GM12878 (cell line): ENCODE measurements at regions not wholly inside any gene's neighbourhood (a gene's known extent, or its start where the extent isn't known, plus 50 kb on each side); places are given as distances from the start of the nearest gene placed in this dataset.
"Not testable (repeated sequence)": the region's sequence is repeated elsewhere in the genome, so short reads cannot be mapped to it uniquely, and the experiment has no call there.

Experiments
- ATAC-seq: fragments of 200-7000 bp; cut with Tn5 transposase; 3 replicates; pipeline ENCODE4 v1.9.1; 2020; ENCODE audit warnings: mild to moderate bottlenecking, moderate library complexity
- BruUV-seq: library from RNA; stranded (reverse); fragments of 400-500 nt; replicated peaks from 2 replicates; lab custom pipeline; 2021; lab: Mats Ljungman, UMichigan
- CTCF ChIA-PET: fragments of 300-600 bp; sonication (Branson Sonifier 250); formaldehyde crosslinking; extraction: SDS; loops from one replicate; lab custom pipeline; 2021; ENCODE audit warnings: inconsistent platforms; lab: Yijun Ruan, JAX
- POLR2A ChIA-PET: fragments of 350-600 bp; formaldehyde crosslinking; extraction: SDS; loops from one replicate; lab custom pipeline; 2021; ENCODE audit warnings: inconsistent platforms; lab: Charles Lee
- RAD21 ChIA-PET: fragments of 300-600 bp; sonication (Branson Sonifier 250); formaldehyde crosslinking; loops from one replicate; lab custom pipeline; 2023; ENCODE audit warnings: antibody characterized with exemption; ENCODE audit not compliant: unreplicated experiment; lab: Charles Lee
- SMC1A ChIA-PET: fragments of 300-600 bp; sonication (Branson Sonifier 250); formaldehyde crosslinking; loops from one replicate; lab custom pipeline; 2023; ENCODE audit not compliant: unreplicated experiment, uncharacterized antibody; lab: Charles Lee
- DNase-seq: peaks from one replicate; pipeline ENCODE4 v3.0.0-alpha.2; 2011; ENCODE audit warnings: low read depth, low spot score
- FAIRE-seq: peaks from 3 replicates; lab custom pipeline; 2011; peaks lifted over from hg19 to GRCh38; lab: Jason Lieb, UNC
- H2AFZ ChIP-seq: 2 replicates; pipeline ENCODE4 v1.6.0; 2011; ENCODE audit warnings: low read depth, low read length, control low read depth; ENCODE audit not compliant: control insufficient read depth
- H3K27ac ChIP-seq: 2 replicates; pipeline ENCODE4 v1.5.1; 2011; ENCODE audit warnings: control low read depth; ENCODE audit not compliant: control insufficient read depth, insufficient read depth
- H3K27me3 ChIP-seq, 2 experiments: replicated peaks in 1 of 2; 2 replicates each; pipeline versions ENCODE4 v1.6.0 to v1.6.1; 2011; ENCODE audit warnings: low read length in 1 of 2; ENCODE audit not compliant: control insufficient read depth in 2 of 2, insufficient read depth in 2 of 2
- H3K36me3 ChIP-seq, 2 experiments: 2 replicates each; pipeline ENCODE4 v1.5.1; 2011; ENCODE audit warnings: low read length in 1 of 2; ENCODE audit not compliant: control insufficient read depth in 2 of 2, insufficient read depth in 2 of 2
- H3K4me1 ChIP-seq: 2 replicates; pipeline ENCODE4 v1.6.1; 2011; ENCODE audit warnings: mild to moderate bottlenecking, low read length, moderate library complexity, mixed read lengths; ENCODE audit not compliant: control insufficient read depth, insufficient read depth
- H3K4me2 ChIP-seq: 2 replicates; pipeline ENCODE4 v1.6.0; 2011; ENCODE audit warnings: control low read depth; ENCODE audit not compliant: control insufficient read depth, insufficient read depth
- H3K4me3 ChIP-seq: fragments of 200-600 bp; sonication (generic); 2 replicates; pipeline ENCODE4 v1.5.1; 2016
- H3K79me2 ChIP-seq: 2 replicates; pipeline ENCODE4 v1.6.0; 2011; ENCODE audit warnings: low read length; ENCODE audit not compliant: control insufficient read depth, insufficient read depth
- H3K9ac ChIP-seq: 2 replicates; pipeline ENCODE4 v1.8.0; 2011; ENCODE audit warnings: low read length, control low read depth, mixed read lengths; ENCODE audit not compliant: control insufficient read depth, insufficient read depth
- H3K9me3 ChIP-seq: replicated peaks from 3 replicates; pipeline ENCODE4 v1.5.1; 2011; ENCODE audit warnings: mild to moderate bottlenecking, low read length; ENCODE audit not compliant: control insufficient read depth, insufficient read depth
- H4K20me1 ChIP-seq: 2 replicates; pipeline ENCODE4 v1.6.0; 2011; ENCODE audit not compliant: control insufficient read depth, insufficient read depth
- BCL3 ChIP-seq: IDR thresholded peaks from 2 replicates; pipeline ENCODE4 v1.6.1; 2011; ENCODE audit warnings: borderline replicate concordance, low read depth, mild to moderate bottlenecking, moderate library complexity, low read length; ENCODE audit not compliant: insufficient read depth, poor library complexity, severe bottlenecking
- CHD4 ChIP-seq: fragments of 200-600 bp; sonication (generic); IDR thresholded peaks from 2 replicates; pipeline ENCODE4 v1.6.1; 2016; ENCODE audit warnings: mild to moderate bottlenecking
- EP300 ChIP-seq, 2 experiments: fragments of 150-350 bp in 1 of 2; IDR thresholded peaks; 2 replicates each; pipeline ENCODE4 v1.6.1; 2011 to 2012; ENCODE audit warnings: low read depth in 2 of 2, low read length in 2 of 2, borderline replicate concordance in 1 of 2, improper control_type of control experiment in 1 of 2, inconsistent platforms in 1 of 2; ENCODE audit not compliant: control insufficient read depth in 1 of 2
- HDAC6 ChIP-seq: fragments of 200-600 bp; sonication (generic); IDR thresholded peaks from one replicate; pipeline ENCODE4 v1.8.0; 2017; ENCODE audit warnings: antibody characterized with exemption; ENCODE audit not compliant: unreplicated experiment
- JUNB ChIP-seq: IDR thresholded peaks from 2 replicates; pipeline ENCODE4 v1.6.1; 2016; ENCODE audit warnings: antibody characterized with exemption, mild to moderate bottlenecking
- NR2C1 ChIP-seq: fragments of 450-650 bp; IDR thresholded peaks from 2 replicates; pipeline ENCODE4 v1.6.1; 2017; ENCODE audit warnings: antibody characterized with exemption, mild to moderate bottlenecking, moderate library complexity
- WGBS: methylation state at CpG from one replicate; pipeline ENCODE4 v1.1.6; 2016; ENCODE audit warnings: low lambda C conversion rate; ENCODE audit not compliant: insufficient replicate concordance, insufficient coverage; ENCODE audit errors: missing lambda C conversion rate; 5-methylcytosine and 5-hydroxymethylcytosine counted together
- in situ Hi-C: fragments of 300-500 bp; cut with MboI; formaldehyde crosslinking; loops from 9 replicates; pipeline ENCODE4 v1.14.3; 2018; ENCODE audit warnings: mixed read lengths
- intact Hi-C: fragments of 100-400 bp; cut with micrococcal nuclease; formaldehyde crosslinking; loops from one replicate; pipeline ENCODE4 v1.14.2; 2022; ENCODE audit not compliant: unreplicated experiment
- TF ChIP-seq, protein P1 (sequence below): IDR thresholded peaks from 2 replicates; pipeline ENCODE4 v1.6.1; 2012; ENCODE audit warnings: low read depth, low read length, improper control_type of control experiment
- TF ChIP-seq, protein P2 (sequence below): fragments of 450-650 bp; IDR thresholded peaks from 2 replicates; pipeline ENCODE4 v1.6.1; 2017; ENCODE audit warnings: mild to moderate bottlenecking, low read depth, inconsistent platforms; ENCODE audit not compliant: poor library complexity, severe bottlenecking
- TF ChIP-seq, protein P3 (sequence below): fragments of 450-650 bp; IDR thresholded peaks from 2 replicates; pipeline ENCODE4 v1.6.1; 2017; ENCODE audit warnings: low read depth, mild to moderate bottlenecking, moderate library complexity

DNA sequence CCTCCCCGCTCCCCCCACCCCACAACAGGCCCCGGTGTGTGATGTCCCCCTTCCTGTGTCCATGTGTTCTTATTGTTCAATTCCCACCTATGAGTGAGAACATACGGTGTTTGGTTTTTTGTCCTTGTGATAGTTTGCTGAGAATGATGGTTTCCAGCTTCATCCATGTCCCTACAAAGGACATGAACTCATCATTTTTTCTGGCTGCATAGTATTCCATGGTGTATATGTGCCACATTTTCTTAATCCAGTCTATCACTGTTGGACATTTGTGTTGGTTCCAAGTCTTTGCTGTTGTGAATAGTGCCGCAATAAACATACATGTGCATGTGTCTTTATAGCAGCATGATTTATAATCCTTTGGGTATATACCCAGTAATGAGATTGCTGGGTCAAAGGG is 104.3 kb downstream of the MTPN start:
- DNase-seq, H3K27me3 ChIP-seq, CTCF ChIA-PET, H3K4me3 ChIP-seq, H3K79me2 ChIP-seq, POLR2A ChIA-PET, H3K9ac ChIP-seq, BruUV-seq, H3K36me3 ChIP-seq, H4K20me1 ChIP-seq, SMC1A ChIA-PET, H3K4me1 ChIP-seq, FAIRE-seq, in situ Hi-C loops, H3K4me2 ChIP-seq, H2AFZ ChIP-seq, H3K27ac ChIP-seq, H3K9me3 ChIP-seq, intact Hi-C loops, RAD21 ChIA-PET, ATAC-seq: not testable (repeated sequence)
- 52% methylated on average over 3 of the region's 4 CpGs for WGBS

- Histone ChIP-seq H3K9ac (no peak overlapping the region), H4K20me1 (no peaks in the 10 kb centered on the region), H3K9me3 (no peaks in the 10 kb centered on the region; the same call in 2 of the 3 replicates), H3K27me3 (no peaks in the 10 kb centered on the region), H3K4me1 (no peaks in the 10 kb centered on the region), H3K4me3 (no peak overlapping the region), H3K4me2 (no peak overlapping the region), H3K36me3 (no peaks in the 10 kb centered on the region), H2AFZ (no peak overlapping the region), H3K27ac (no peak overlapping the region), H3K79me2 (no peaks in the 10 kb centered on the region)
- CTCF ChIA-PET = no interaction called here
- no peak for FAIRE-seq
- POLR2A ChIA-PET = no interaction called here
- RAD21 ChIA-PET = no interaction called here
- no TSS peak for BruUV-seq
- no peak for DNase-seq
- intact Hi-C loops (no loop called here), in situ Hi-C loops (no loop called here)
- SMC1A ChIA-PET = no interaction called here
- WGBS = 8% methylated on average over 8 of the region's 8 CpGs
- no peak for ATAC-seq
- TF ChIP-seq BCL3 = no peak
- no peak for TF ChIP-seq JUNB
- TF ChIP-seq CHD4 = no peak
- TF ChIP-seq, protein P1, sequence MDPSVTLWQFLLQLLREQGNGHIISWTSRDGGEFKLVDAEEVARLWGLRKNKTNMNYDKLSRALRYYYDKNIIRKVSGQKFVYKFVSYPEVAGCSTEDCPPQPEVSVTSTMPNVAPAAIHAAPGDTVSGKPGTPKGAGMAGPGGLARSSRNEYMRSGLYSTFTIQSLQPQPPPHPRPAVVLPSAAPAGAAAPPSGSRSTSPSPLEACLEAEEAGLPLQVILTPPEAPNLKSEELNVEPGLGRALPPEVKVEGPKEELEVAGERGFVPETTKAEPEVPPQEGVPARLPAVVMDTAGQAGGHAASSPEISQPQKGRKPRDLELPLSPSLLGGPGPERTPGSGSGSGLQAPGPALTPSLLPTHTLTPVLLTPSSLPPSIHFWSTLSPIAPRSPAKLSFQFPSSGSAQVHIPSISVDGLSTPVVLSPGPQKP = no peak
- TF ChIP-seq, protein P2, sequence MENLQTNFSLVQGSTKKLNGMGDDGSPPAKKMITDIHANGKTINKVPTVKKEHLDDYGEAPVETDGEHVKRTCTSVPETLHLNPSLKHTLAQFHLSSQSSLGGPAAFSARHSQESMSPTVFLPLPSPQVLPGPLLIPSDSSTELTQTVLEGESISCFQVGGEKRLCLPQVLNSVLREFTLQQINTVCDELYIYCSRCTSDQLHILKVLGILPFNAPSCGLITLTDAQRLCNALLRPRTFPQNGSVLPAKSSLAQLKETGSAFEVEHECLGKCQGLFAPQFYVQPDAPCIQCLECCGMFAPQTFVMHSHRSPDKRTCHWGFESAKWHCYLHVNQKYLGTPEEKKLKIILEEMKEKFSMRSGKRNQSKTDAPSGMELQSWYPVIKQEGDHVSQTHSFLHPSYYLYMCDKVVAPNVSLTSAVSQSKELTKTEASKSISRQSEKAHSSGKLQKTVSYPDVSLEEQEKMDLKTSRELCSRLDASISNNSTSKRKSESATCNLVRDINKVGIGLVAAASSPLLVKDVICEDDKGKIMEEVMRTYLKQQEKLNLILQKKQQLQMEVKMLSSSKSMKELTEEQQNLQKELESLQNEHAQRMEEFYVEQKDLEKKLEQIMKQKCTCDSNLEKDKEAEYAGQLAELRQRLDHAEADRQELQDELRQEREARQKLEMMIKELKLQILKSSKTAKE = no peak
- TF ChIP-seq HDAC6 = no peak
- TF ChIP-seq NR2C1 = no peak
- no peak for TF ChIP-seq EP300 (IDR thresholded peaks at IDR 0.05; ENCODE audit: borderline replicate concordance in 1 of 2, control insufficient read depth in 1 of 2, low read depth in 2 of 2, low read length in 2 of 2)
- TF ChIP-seq, protein P3, sequence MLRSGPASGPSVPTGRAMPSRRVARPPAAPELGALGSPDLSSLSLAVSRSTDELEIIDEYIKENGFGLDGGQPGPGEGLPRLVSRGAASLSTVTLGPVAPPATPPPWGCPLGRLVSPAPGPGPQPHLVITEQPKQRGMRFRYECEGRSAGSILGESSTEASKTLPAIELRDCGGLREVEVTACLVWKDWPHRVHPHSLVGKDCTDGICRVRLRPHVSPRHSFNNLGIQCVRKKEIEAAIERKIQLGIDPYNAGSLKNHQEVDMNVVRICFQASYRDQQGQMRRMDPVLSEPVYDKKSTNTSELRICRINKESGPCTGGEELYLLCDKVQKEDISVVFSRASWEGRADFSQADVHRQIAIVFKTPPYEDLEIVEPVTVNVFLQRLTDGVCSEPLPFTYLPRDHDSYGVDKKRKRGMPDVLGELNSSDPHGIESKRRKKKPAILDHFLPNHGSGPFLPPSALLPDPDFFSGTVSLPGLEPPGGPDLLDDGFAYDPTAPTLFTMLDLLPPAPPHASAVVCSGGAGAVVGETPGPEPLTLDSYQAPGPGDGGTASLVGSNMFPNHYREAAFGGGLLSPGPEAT = no peak
Observed at GRCh38 chr7:135862586-135863340, 114.2 kb upstream of the FAM180A start.
